Inferior parietal cortex (tissue), 1 donor: ENCODE measurements at regions not wholly inside any gene's neighbourhood (a gene's known extent, or its start where the extent isn't known, plus 50 kb on each side); places are given as distances from the start of the nearest gene placed in this dataset.

Experiments used
- DNase-seq: peaks from one replicate; pipeline ENCODE4 v3.0.0-alpha.2; 2016; ENCODE audit errors: extremely low spot score

DNA sequence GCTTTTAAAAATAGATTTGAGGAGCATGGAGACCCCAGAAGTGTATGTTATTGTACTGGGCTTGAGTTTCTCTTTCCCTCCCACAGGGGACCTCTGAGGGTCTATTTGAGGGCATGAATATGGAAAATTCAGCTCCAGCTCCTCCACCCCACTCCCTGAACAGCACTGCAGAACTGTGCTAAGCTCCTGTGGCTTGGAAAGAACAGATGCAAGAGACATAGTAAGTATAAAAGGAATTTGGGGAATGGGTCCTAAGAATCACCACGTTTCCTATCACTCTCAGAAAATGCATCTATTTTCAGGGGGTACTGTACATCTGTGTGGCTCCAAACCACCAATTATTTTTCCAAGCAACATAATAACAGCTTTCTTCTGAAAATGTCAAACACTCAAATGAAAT, 416.1 kb downstream of the ZNF521 start:
- DNase-seq: no peak

DNA sequence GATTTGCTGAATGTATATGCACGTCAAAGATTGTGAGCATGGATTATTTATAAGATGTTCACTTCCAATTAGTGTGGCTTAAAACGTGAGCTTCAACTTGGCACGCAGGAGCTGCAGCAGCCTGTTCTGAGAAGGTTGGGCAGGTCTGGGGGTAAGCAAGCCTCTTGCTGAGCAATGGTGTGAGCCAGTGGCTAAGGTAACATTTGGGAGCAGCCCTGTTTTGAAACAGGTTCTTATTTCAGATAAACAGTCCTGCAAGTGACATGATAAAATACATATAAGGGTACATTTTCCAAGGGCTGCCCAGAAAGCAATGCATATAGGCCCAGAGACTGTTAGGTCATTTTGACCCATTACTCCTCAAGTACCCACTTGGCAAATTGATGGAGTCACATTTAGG, 415.3 kb downstream of the ZNF521 start:
- no peak for DNase-seq

GRCh38 chr18:24937639-24938275, 414.2 kb downstream of the ZNF521 start:
- DNase-seq: no peak

DNA sequence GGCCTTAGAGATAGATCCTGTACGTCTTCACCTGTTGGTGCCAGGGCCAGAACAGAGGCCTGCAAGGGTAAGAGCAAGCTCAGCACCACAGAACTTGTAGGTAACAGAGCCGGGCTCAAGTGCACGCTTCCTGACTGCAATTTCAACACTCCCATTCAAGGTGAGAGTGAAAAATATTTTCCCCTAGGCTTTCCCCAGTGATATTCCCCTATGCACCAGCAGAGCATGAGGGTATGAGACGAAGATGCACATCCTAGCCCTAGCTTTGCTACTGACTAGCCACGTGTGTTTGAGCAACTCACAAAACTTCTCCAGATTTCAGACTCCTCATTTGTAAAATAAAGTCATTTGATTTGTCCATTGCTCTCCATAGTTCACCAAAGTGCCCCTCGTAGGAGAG, 411.6 kb downstream of the ZNF521 start:
- DNase-seq: no peak

DNA sequence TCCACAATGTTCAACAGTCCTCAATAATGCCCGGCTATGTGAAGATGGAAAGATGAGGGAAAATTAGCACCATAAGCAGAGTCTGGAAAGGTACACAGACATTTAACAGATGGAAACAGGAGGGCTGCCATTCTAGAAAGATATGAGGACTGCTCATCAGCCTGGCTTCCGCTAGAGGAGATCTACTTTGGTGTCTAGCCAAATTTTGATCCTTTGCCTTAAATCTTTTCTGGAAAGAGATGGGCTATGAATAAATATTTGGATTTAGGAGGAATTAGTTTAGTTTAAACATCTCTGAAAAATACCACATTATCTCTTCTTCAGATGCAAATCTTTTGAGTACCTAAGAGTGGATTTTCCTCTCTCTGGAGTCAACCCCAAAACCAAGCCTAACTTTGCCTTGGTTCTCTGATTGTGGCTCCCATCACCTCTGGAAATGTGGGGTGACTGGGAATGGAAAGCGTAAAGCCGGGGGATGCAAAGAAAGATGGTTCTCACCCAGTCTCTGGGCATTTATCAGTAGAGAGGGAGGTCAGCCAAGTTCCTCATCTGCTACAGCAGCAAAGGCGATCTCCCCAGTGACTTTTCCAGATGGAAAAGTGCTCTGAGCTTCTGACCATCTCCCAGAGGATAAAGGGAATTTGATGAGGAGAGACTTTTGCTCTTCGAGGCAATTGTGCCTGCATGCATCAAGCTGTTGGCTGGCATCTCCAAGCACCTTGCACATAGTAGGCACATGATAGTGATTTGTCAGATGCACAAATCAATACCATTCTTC, 410.6 kb downstream of the ZNF521 start:
- DNase-seq: no peak

DNA sequence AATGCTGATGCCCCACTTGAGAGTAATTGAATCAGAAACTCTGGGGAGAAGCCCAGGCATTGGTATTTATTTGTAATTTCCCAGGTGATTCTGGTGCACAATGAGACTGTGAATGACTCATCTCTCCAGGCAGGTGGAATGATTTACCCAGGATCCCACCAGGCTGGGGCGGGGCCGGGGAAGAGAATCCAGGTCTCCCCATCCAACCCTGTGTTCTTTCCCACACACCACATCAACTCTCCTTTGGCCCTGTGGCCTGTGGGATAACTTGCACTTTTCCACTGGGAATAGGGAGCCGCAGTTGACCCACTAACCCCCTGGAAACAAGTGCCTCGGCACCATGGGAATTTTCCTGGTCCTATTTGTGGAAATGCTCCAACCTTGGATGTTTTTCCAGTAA, 409.8 kb downstream of the ZNF521 start:
- no peak for DNase-seq

- no peak for DNase-seq
Measured at GRCh38 chr18:24947521-24948305, 404.3 kb downstream of the ZNF521 start.

- DNase-seq: no peak
Measured at GRCh38 chr18:24949908-24950307, 402.1 kb downstream of the ZNF521 start.

GRCh38 chr18:24954341-24954740, 397.6 kb downstream of the ZNF521 start:
- no peak for DNase-seq

GRCh38 chr18:24958001-24958400, 394.0 kb downstream of the ZNF521 start:
- no peak for DNase-seq

- DNase-seq: no peak
Measured at GRCh38 chr18:24959051-24959476, 392.9 kb downstream of the ZNF521 start.

- DNase-seq: no peak
Measured at GRCh38 chr18:24964216-24964615, 387.8 kb downstream of the ZNF521 start.

DNA sequence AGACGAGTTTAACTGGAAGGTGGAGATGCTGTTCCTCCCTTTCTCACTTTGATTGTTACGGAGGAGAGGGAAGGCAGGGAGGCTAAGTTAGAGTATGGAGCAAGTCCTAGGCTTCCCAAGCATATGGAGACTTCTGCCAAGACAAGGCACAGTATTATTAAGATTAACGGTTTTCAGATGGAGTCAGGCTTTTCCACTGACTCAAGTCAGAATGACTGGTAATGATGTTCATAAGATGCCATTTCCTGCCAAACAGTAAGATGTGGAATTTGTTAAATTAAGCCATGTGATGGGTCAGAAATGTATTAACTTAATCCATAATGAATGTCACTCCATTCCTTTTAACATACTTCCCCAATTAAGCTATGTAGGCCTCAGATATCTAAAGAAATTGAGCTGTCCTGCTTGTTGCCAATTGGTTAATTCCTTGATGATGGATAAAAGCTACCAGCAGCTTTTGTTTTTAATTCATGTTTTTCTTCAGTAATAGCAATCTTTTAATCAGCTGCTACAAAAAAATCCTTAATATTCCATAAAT, 383.7 kb downstream of the ZNF521 start:
- DNase-seq: no peak

GRCh38 chr18:24972577-24972976, 379.4 kb downstream of the ZNF521 start:
- DNase-seq: no peak

DNA sequence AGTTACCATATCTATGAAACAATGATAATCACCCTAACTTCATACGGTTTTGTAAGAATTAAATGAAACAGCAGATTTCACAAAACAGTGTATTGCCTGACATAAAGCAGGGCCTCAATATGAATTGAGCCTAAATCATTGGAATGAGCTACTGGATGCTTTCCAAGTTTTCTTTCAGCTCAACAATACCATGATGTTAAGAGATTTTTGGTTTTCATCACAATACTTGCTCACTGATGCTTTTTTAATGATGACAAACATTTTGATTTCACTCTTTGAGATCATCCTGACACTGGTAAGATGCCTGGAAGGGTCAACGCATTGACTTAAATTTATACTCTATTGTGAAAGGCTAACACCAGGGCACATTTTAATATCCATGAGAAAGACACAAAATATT, 377.5 kb downstream of the ZNF521 start:
- DNase-seq: no peak

GRCh38 chr18:24975496-24976372, 376.2 kb downstream of the ZNF521 start:
- no peak for DNase-seq

- no peak for DNase-seq
Measured at GRCh38 chr18:24976502-24976901, 375.5 kb downstream of the ZNF521 start.

DNA sequence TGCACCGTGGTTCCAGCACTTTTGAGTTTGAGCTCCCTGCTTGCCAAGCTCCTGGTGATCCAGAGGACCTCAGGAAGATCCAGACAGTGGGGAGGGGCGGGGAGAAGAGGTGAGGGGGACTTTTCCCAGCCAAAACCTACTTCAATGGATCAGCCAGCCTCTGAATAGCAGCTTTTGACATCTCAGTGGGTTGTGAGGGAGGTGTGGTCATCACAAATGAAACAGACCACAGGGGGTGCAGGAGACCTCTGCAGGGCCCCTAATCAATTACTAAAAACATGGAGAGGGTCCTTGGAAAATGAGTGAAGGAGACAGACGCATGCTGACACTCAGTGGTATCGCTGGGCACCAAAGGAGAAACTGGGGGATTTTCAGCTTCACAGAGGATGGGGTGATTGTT, 372.7 kb downstream of the ZNF521 start:
- no peak for DNase-seq

DNA sequence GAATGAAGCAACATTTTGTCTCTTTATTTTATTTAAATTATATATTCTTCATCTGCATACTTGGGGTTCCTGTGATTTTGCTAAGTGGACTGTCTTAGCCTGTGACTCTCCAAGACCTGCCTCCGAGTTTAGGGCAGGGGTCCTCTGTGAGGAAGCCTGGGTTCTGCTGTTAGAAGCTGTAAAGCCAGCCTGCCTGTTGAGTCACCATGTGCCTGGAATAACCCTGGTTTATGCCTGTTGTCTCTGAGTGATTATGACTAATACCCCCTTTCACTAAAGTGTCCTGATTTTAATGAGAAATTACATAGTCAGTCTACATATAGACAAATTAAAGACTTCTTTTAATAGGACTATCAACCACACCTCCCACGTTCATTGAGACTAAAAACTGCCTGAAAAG, 369.1 kb downstream of the ZNF521 start:
- DNase-seq: no peak

DNA sequence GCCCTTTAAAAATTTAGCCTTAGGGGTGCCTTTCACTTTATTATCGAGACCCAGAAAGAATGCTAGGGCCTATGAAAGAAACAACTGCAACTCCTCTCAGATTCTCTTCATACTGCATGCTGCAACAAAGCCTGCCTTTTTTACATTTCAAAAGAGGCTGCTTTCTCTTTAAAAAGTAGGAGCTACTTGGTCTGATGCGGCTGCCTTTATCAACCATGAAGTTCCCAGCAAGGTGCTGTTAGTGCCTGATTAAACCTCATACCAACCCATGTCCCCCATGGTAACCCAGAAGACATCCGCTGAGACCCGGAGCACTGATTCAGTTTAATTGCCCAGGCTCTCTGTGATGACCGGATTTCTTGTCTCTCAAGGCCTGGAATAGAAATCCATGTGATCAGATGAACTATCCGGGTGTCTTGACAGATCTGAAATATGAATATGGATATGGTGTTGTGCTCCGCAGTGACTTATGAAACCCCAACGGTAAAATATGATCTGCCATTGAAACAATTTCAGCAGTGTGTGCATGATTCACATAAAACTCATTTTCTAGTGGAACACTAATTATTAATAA, 368.3 kb downstream of the ZNF521 start:
- no peak for DNase-seq

GRCh38 chr18:24985586-24985985, 366.4 kb downstream of the ZNF521 start:
- no peak for DNase-seq
